VCaP (cell line): ENCODE measurements at regions not wholly inside any gene's neighbourhood (a gene's known extent, or its start where the extent isn't known, plus 50 kb on each side); places are given as distances from the start of the nearest gene placed in this dataset.

Source experiments
- H3K27ac ChIP-seq: fragments of 450-650 bp; 2 replicates; pipeline ENCODE4 v1.5.1; 2017
- CTCF ChIP-seq: fragments of 450-650 bp; conservative IDR thresholded peaks from 2 replicates; pipeline ENCODE4 v1.5.1; 2017; ENCODE audit warnings: mild to moderate bottlenecking, moderate library complexity

GRCh38 chr9:86706391-86706790 is 240.9 kb downstream of the GAS1 start:
- TF ChIP-seq CTCF, result no peak
- H3K27ac ChIP-seq, result no peak overlapping the region

GRCh38 chr9:86705490-86705889 is 241.8 kb downstream of the GAS1 start:
- H3K27ac ChIP-seq, result no peak overlapping the region
- no peak for TF ChIP-seq CTCF

- H3K27ac ChIP-seq, result no peak overlapping the region
- TF ChIP-seq CTCF, result no peak
Observed at GRCh38 chr9:86703346-86703745, 244.0 kb downstream of the GAS1 start.

- no peak overlapping the region for H3K27ac ChIP-seq
- TF ChIP-seq CTCF, result no peak
Observed at GRCh38 chr9:86700629-86701028, 246.7 kb downstream of the GAS1 start.

- TF ChIP-seq CTCF, result no peak
- no peak overlapping the region for H3K27ac ChIP-seq
Observed at GRCh38 chr9:86697999-86698398, 249.3 kb downstream of the GAS1 start.

GRCh38 chr9:86697213-86697612 is 250.1 kb downstream of the GAS1 start:
- H3K27ac ChIP-seq, result no peak overlapping the region
- no peak for TF ChIP-seq CTCF

GRCh38 chr9:86695910-86696424 is 251.3 kb downstream of the GAS1 start:
- no peak for TF ChIP-seq CTCF
- no peak overlapping the region for H3K27ac ChIP-seq
